ENCODE measurements at regions not wholly inside any gene's neighbourhood (a gene's known extent, or its start where the extent isn't known, plus 50 kb on each side); places are given as distances from the start of the nearest gene placed in this dataset.

GRCh38 chr10:4008676-4009382, 223.8 kb upstream of the KLF6 start:
- no peaks in the 10 kb centered on the region for H3K9me2 ChIP-seq (ENCODE audit: insufficient read depth)
- H4K20me1 ChIP-seq (ENCODE audit: insufficient read depth): no peaks in the 10 kb centered on the region
- no peak overlapping the region for H2AFZ ChIP-seq
- no peak overlapping the region for H3K4me2 ChIP-seq
- BruUV-seq (replicated peaks): no TSS peak
- no peak for TF ChIP-seq EZH2 (IDR thresholded peaks at IDR 0.05; ENCODE audit: low read depth)
- TF ChIP-seq, protein P1, sequence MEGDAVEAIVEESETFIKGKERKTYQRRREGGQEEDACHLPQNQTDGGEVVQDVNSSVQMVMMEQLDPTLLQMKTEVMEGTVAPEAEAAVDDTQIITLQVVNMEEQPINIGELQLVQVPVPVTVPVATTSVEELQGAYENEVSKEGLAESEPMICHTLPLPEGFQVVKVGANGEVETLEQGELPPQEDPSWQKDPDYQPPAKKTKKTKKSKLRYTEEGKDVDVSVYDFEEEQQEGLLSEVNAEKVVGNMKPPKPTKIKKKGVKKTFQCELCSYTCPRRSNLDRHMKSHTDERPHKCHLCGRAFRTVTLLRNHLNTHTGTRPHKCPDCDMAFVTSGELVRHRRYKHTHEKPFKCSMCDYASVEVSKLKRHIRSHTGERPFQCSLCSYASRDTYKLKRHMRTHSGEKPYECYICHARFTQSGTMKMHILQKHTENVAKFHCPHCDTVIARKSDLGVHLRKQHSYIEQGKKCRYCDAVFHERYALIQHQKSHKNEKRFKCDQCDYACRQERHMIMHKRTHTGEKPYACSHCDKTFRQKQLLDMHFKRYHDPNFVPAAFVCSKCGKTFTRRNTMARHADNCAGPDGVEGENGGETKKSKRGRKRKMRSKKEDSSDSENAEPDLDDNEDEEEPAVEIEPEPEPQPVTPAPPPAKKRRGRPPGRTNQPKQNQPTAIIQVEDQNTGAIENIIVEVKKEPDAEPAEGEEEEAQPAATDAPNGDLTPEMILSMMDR (conservative IDR thresholded peaks at IDR 0.05): no peak
- H3K9me3 ChIP-seq (ENCODE audit: insufficient read depth, low read depth): no peaks in the 10 kb centered on the region
- no peaks in the 10 kb centered on the region for H3F3A ChIP-seq (ENCODE audit: insufficient read depth, low read depth)
- POLR2A ChIA-PET (ENCODE audit: unreplicated experiment): no interaction called here
- DNase-seq: no peak
- CTCF ChIA-PET: no interaction called here
- H3K79me2 ChIP-seq (ENCODE audit: low read depth): no peaks in the 10 kb centered on the region
- H3K4me3 ChIP-seq: no peak overlapping the region
- no peaks in the 10 kb centered on the region for H3K4me1 ChIP-seq (replicated peaks; ENCODE audit: insufficient read depth)
- intact Hi-C loops (cut with micrococcal nuclease; ENCODE audit: unreplicated experiment): no loop called here
- no peaks in the 10 kb centered on the region for H3K27me3 ChIP-seq (ENCODE audit: insufficient read depth, low read depth)
- no peak overlapping the region for H3K27ac ChIP-seq
- no peaks in the 10 kb centered on the region for H3K36me3 ChIP-seq (ENCODE audit: low read depth)

GRCh38 chr10:4007771-4008170, 222.8 kb upstream of the KLF6 start:
- POLR2A ChIA-PET (ENCODE audit: unreplicated experiment): no interaction called here
- TF ChIP-seq, protein P1 (conservative IDR thresholded peaks at IDR 0.05): no peak
- TF ChIP-seq EZH2 (IDR thresholded peaks at IDR 0.05; ENCODE audit: low read depth): no peak
- no TSS peak for BruUV-seq (replicated peaks)

GRCh38 chr10:4006858-4007257, 221.8 kb upstream of the KLF6 start:
- no peaks in the 10 kb centered on the region for H3K27me3 ChIP-seq (ENCODE audit: insufficient read depth, low read depth)
- H3F3A ChIP-seq (ENCODE audit: insufficient read depth, low read depth): no peaks in the 10 kb centered on the region
- no peaks in the 10 kb centered on the region for H3K36me3 ChIP-seq (ENCODE audit: low read depth)
- intact Hi-C loops (cut with micrococcal nuclease; ENCODE audit: unreplicated experiment): no loop called here
- H3K4me2 ChIP-seq: no peak overlapping the region
- no peaks in the 10 kb centered on the region for H3K9me3 ChIP-seq (ENCODE audit: insufficient read depth, low read depth)
- no peak overlapping the region for H2AFZ ChIP-seq
- no peak for DNase-seq
- no peaks in the 10 kb centered on the region for H3K79me2 ChIP-seq (ENCODE audit: low read depth)
- no peak overlapping the region for H3K27ac ChIP-seq
- TF ChIP-seq EZH2 (IDR thresholded peaks at IDR 0.05; ENCODE audit: low read depth): no peak
- TF ChIP-seq, protein P1 (conservative IDR thresholded peaks at IDR 0.05): no peak
- POLR2A ChIA-PET (ENCODE audit: unreplicated experiment): no interaction called here
- no peaks in the 10 kb centered on the region for H3K9me2 ChIP-seq (ENCODE audit: insufficient read depth)
- H4K20me1 ChIP-seq (ENCODE audit: insufficient read depth): no peaks in the 10 kb centered on the region
- no peak overlapping the region for H3K4me3 ChIP-seq
- no TSS peak for BruUV-seq (replicated peaks)
- CTCF ChIA-PET: no interaction called here
- H3K4me1 ChIP-seq (replicated peaks; ENCODE audit: insufficient read depth): no peaks in the 10 kb centered on the region

More at GRCh38 chr10:4007771-4008170, 222.8 kb upstream of the KLF6 start:
- DNase-seq: no peak
- no peak overlapping the region for H3K27ac ChIP-seq
- H2AFZ ChIP-seq: no peak overlapping the region
- intact Hi-C loops (cut with micrococcal nuclease; ENCODE audit: unreplicated experiment): no loop called here
- H3K9me3 ChIP-seq (ENCODE audit: insufficient read depth, low read depth): no peaks in the 10 kb centered on the region
- no peaks in the 10 kb centered on the region for H3K4me1 ChIP-seq (replicated peaks; ENCODE audit: insufficient read depth)
- H3K36me3 ChIP-seq (ENCODE audit: low read depth): no peaks in the 10 kb centered on the region
- no peak overlapping the region for H3K4me2 ChIP-seq
- no peak overlapping the region for H3K4me3 ChIP-seq
- no peaks in the 10 kb centered on the region for H4K20me1 ChIP-seq (ENCODE audit: insufficient read depth)
- H3K79me2 ChIP-seq (ENCODE audit: low read depth): no peaks in the 10 kb centered on the region
- CTCF ChIA-PET: no interaction called here
- no peaks in the 10 kb centered on the region for H3K27me3 ChIP-seq (ENCODE audit: insufficient read depth, low read depth)
- no peaks in the 10 kb centered on the region for H3F3A ChIP-seq (ENCODE audit: insufficient read depth, low read depth)
- H3K9me2 ChIP-seq (ENCODE audit: insufficient read depth): no peaks in the 10 kb centered on the region
